HL-60 (cell line): ENCODE measurements at regions not wholly inside any gene's neighbourhood (a gene's known extent, or its start where the extent isn't known, plus 50 kb on each side); places are given as distances from the start of the nearest gene placed in this dataset.

ENCODE experiments used
- DNase-seq, 2 experiments: peaks; one replicate each; pipeline ENCODE4 v3.0.0-alpha.2; 2010 to 2020; ENCODE audit warnings: low read depth in 1 of 2, low spot score in 1 of 2
- H3K27ac ChIP-seq: fragments of 250-450 bp; sonication (Bioruptor Pico); replicated peaks from 2 replicates; pipeline ENCODE4 v1.5.1; 2020; ENCODE audit warnings: mild to moderate bottlenecking, moderate library complexity
- H3K27me3 ChIP-seq: fragments of 250-450 bp; sonication (Bioruptor Pico); 2 replicates; pipeline ENCODE4 v1.5.1; 2021; ENCODE audit warnings: mild to moderate bottlenecking, moderate library complexity; ENCODE audit not compliant: insufficient read depth, poor library complexity, severe bottlenecking
- H3K4me3 ChIP-seq: replicated peaks from 2 replicates; pipeline ENCODE4 v1.5.1; 2011; ENCODE audit warnings: mild to moderate bottlenecking, control low read depth, low read length; ENCODE audit not compliant: insufficient read depth
- CTCF ChIP-seq: IDR thresholded peaks from one replicate; pipeline ENCODE4 v1.5.1; 2011; ENCODE audit warnings: low read length, control low read depth, inconsistent platforms; ENCODE audit not compliant: insufficient read depth
- GABPA ChIP-seq: IDR thresholded peaks from 2 replicates; pipeline ENCODE4 v1.6.1; 2012; ENCODE audit warnings: low read depth
- POLR2AphosphoS5 ChIP-seq: IDR thresholded peaks from 2 replicates; pipeline ENCODE4 v1.6.1; 2012; ENCODE audit warnings: low read depth
- REST ChIP-seq: IDR thresholded peaks from 2 replicates; pipeline ENCODE4 v1.6.1; 2012; ENCODE audit warnings: low read depth; ENCODE audit not compliant: insufficient replicate concordance
- SPI1 ChIP-seq: IDR thresholded peaks from 2 replicates; pipeline ENCODE4 v1.6.1; 2012; ENCODE audit warnings: low read depth, mild to moderate bottlenecking, borderline replicate concordance

GRCh38 chr1:67566803-67567377 is 118.1 kb upstream of the GADD45A start:
- Histone ChIP-seq H3K27ac (no peak overlapping the region), H3K4me3 (no peak overlapping the region), H3K27me3 (no peaks in the 10 kb centered on the region)
- TF ChIP-seq GABPA, result no peak
- no peak for TF ChIP-seq REST
- no peak for DNase-seq

GRCh38 chr1:67570486-67571143 is 114.4 kb upstream of the GADD45A start:
- Histone ChIP-seq H3K27ac (no peak overlapping the region), H3K4me3 (no peak overlapping the region)

GRCh38 chr1:67571406-67571805 is 113.6 kb upstream of the GADD45A start:
- DNase-seq, result no peak
- Histone ChIP-seq H3K27me3 (no peaks in the 10 kb centered on the region), H3K27ac (no peak overlapping the region), H3K4me3 (no peak overlapping the region)
- TF ChIP-seq REST (no peak), POLR2AphosphoS5 (no peak), CTCF (no peak), GABPA (no peak), SPI1 (no peak)

More at GRCh38 chr1:67570486-67571143, 114.4 kb upstream of the GADD45A start:
- no peak for DNase-seq
- H3K27me3 ChIP-seq, result no peaks in the 10 kb centered on the region
- TF ChIP-seq REST, result no peak
- TF ChIP-seq POLR2AphosphoS5, result no peak
- no peak for TF ChIP-seq GABPA
- no peak for TF ChIP-seq CTCF
- TF ChIP-seq SPI1, result no peak
